HUES48 (cell line): ENCODE measurements at regions not wholly inside any gene's neighbourhood (a gene's known extent, or its start where the extent isn't known, plus 50 kb on each side); places are given as distances from the start of the nearest gene placed in this dataset.
"Not testable (repeated sequence)": the region's sequence is repeated elsewhere in the genome, so short reads cannot be mapped to it uniquely, and the experiment has no call there.

ENCODE experiments used
- H3K27ac ChIP-seq: one replicate; pipeline ENCODE4 v1.7.0; 2013; ENCODE audit warnings: low read depth, low read length, inconsistent platforms
- H3K27me3 ChIP-seq: 2 replicates; pipeline ENCODE4 v1.6.1; 2013; ENCODE audit warnings: mild to moderate bottlenecking, low read length; ENCODE audit not compliant: control insufficient read depth, insufficient read depth
- H3K36me3 ChIP-seq: 2 replicates; pipeline ENCODE4 v1.6.1; 2013; ENCODE audit warnings: low read length; ENCODE audit not compliant: control insufficient read depth, insufficient read depth
- H3K4me1 ChIP-seq: 2 replicates; pipeline ENCODE4 v1.6.1; 2013; ENCODE audit warnings: mild to moderate bottlenecking, low read length; ENCODE audit not compliant: control insufficient read depth, insufficient read depth
- H3K4me3 ChIP-seq: 2 replicates; pipeline ENCODE4 v1.5.1; 2013; ENCODE audit warnings: mild to moderate bottlenecking, low read depth, low read length
- H3K9ac ChIP-seq: 2 replicates; pipeline ENCODE4 v1.6.1; 2013; ENCODE audit warnings: mild to moderate bottlenecking, low read depth, low read length, moderate library complexity
- H3K9me3 ChIP-seq: 2 replicates; pipeline ENCODE4 v1.6.1; 2013; ENCODE audit warnings: low read length; ENCODE audit not compliant: control insufficient read depth, insufficient read depth

GRCh38 chr1:172728705-172729104 lies 69.8 kb downstream of the FASLG start:
- not testable (repeated sequence) for H3K27me3 ChIP-seq, H3K4me1 ChIP-seq, H3K9ac ChIP-seq, H3K4me3 ChIP-seq, H3K9me3 ChIP-seq, H3K36me3 ChIP-seq, H3K27ac ChIP-seq

- Histone ChIP-seq H3K36me3 (no peaks in the 10 kb centered on the region), H3K9ac (no peak overlapping the region), H3K4me3 (no peak overlapping the region), H3K27me3 (no peaks in the 10 kb centered on the region), H3K4me1 (no peaks in the 10 kb centered on the region), H3K27ac (no peak overlapping the region), H3K9me3 (peaks cover 5% of the 10 kb centered on the region; the same call in 1 of the 2 replicates)
Observed at GRCh38 chr1:172732427-172732826, 73.5 kb downstream of the FASLG start.

GRCh38 chr1:172733815-172734214 lies 74.9 kb downstream of the FASLG start:
- Histone ChIP-seq H3K27ac (no peak overlapping the region), H3K27me3 (no peaks in the 10 kb centered on the region), H3K9me3 (no peaks in the 10 kb centered on the region), H3K36me3 (no peaks in the 10 kb centered on the region), H3K9ac (no peak overlapping the region), H3K4me3 (no peak overlapping the region), H3K4me1 (no peaks in the 10 kb centered on the region)

GRCh38 chr1:172738389-172738788 lies 79.5 kb downstream of the FASLG start:
- H3K9me3 ChIP-seq: no peaks in the 10 kb centered on the region
- no peaks in the 10 kb centered on the region for H3K4me1 ChIP-seq
- no peak overlapping the region for H3K9ac ChIP-seq
- H3K27me3 ChIP-seq: no peaks in the 10 kb centered on the region
- H3K36me3 ChIP-seq: no peaks in the 10 kb centered on the region
- no peak overlapping the region for H3K4me3 ChIP-seq
- no peak overlapping the region for H3K27ac ChIP-seq

- Histone ChIP-seq H3K36me3 (no peaks in the 10 kb centered on the region), H3K4me3 (no peak overlapping the region), H3K9ac (no peak overlapping the region), H3K9me3 (no peaks in the 10 kb centered on the region), H3K27ac (no peak overlapping the region), H3K27me3 (no peaks in the 10 kb centered on the region), H3K4me1 (no peaks in the 10 kb centered on the region; the same call in 1 of the 2 replicates)
Observed at GRCh38 chr1:172742599-172743500, 83.9 kb downstream of the FASLG start.

GRCh38 chr1:172745014-172745413 lies 86.1 kb downstream of the FASLG start:
- Histone ChIP-seq H3K36me3 (no peaks in the 10 kb centered on the region), H3K4me3 (no peak overlapping the region), H3K27me3 (no peaks in the 10 kb centered on the region), H3K9me3 (no peaks in the 10 kb centered on the region), H3K4me1 (no peaks in the 10 kb centered on the region; the same call in 1 of the 2 replicates), H3K27ac (no peak overlapping the region), H3K9ac (no peak overlapping the region)

- Histone ChIP-seq H3K9ac (no peak overlapping the region), H3K36me3 (no peaks in the 10 kb centered on the region), H3K27ac (no peak overlapping the region), H3K9me3 (no peaks in the 10 kb centered on the region), H3K4me1 (no peaks in the 10 kb centered on the region; the same call in 1 of the 2 replicates), H3K4me3 (no peak overlapping the region), H3K27me3 (no peaks in the 10 kb centered on the region)
Observed at GRCh38 chr1:172746091-172746949, 87.4 kb downstream of the FASLG start.

GRCh38 chr1:172748201-172748600 lies 89.3 kb downstream of the FASLG start:
- Histone ChIP-seq H3K9me3 (no peaks in the 10 kb centered on the region), H3K36me3 (no peaks in the 10 kb centered on the region), H3K4me3 (no peak overlapping the region), H3K9ac (no peak overlapping the region), H3K4me1 (no peaks in the 10 kb centered on the region; the same call in 1 of the 2 replicates), H3K27me3 (no peaks in the 10 kb centered on the region), H3K27ac (no peak overlapping the region)

GRCh38 chr1:172751683-172752082 lies 92.8 kb downstream of the FASLG start:
- H3K27ac ChIP-seq: no peak overlapping the region
- no peaks in the 10 kb centered on the region for H3K9me3 ChIP-seq
- no peak overlapping the region for H3K9ac ChIP-seq
- no peaks in the 10 kb centered on the region for H3K27me3 ChIP-seq
- H3K4me3 ChIP-seq: no peak overlapping the region
- H3K36me3 ChIP-seq: no peaks in the 10 kb centered on the region
- no peaks in the 10 kb centered on the region for H3K4me1 ChIP-seq

GRCh38 chr1:172753964-172754363 lies 95.1 kb downstream of the FASLG start:
- H3K9ac ChIP-seq: no peak overlapping the region
- H3K27ac ChIP-seq: no peak overlapping the region
- no peaks in the 10 kb centered on the region for H3K27me3 ChIP-seq
- no peaks in the 10 kb centered on the region for H3K9me3 ChIP-seq
- H3K4me1 ChIP-seq: no peaks in the 10 kb centered on the region
- no peak overlapping the region for H3K4me3 ChIP-seq
- H3K36me3 ChIP-seq: no peaks in the 10 kb centered on the region

- Histone ChIP-seq H3K4me1 (no peaks in the 10 kb centered on the region), H3K27me3 (no peaks in the 10 kb centered on the region), H3K4me3 (no peak overlapping the region), H3K9ac (no peak overlapping the region), H3K27ac (no peak overlapping the region), H3K36me3 (no peaks in the 10 kb centered on the region), H3K9me3 (no peaks in the 10 kb centered on the region)
Observed at GRCh38 chr1:172754609-172755008, 95.7 kb downstream of the FASLG start.
